GM23338 (cell line): ENCODE measurements at regions not wholly inside any gene's neighbourhood (a gene's known extent, or its start where the extent isn't known, plus 50 kb on each side); places are given as distances from the start of the nearest gene placed in this dataset.

Source experiments
- ATAC-seq: fragments of 200-7000 bp; cut with Tn5 transposase; 3 replicates; pipeline ENCODE4 v1.9.1; 2020
- DNase-seq: peaks from one replicate; pipeline ENCODE4 v3.0.0-alpha.2; 2015; ENCODE audit warnings: low spot score
- H2AFZ ChIP-seq: fragments of 200-600 bp; sonication (generic); 2 replicates; pipeline ENCODE4 v1.8.0; 2016; ENCODE audit warnings: antibody characterized with exemption, mild to moderate bottlenecking, moderate library complexity
- H3F3A ChIP-seq: fragments of 200-600 bp; sonication (generic); replicated peaks from 2 replicates; pipeline ENCODE4 v1.8.0; 2017; ENCODE audit warnings: antibody characterized with exemption, mixed run types, low read depth
- H3K27ac ChIP-seq: fragments of 200-600 bp; sonication (generic); 2 replicates; pipeline ENCODE4 v1.6.1; 2016; ENCODE audit warnings: low read depth
- H3K27me3 ChIP-seq: fragments of 200-600 bp; sonication (generic); 2 replicates; pipeline ENCODE4 v1.8.0; 2016; ENCODE audit warnings: mild to moderate bottlenecking, mixed run types, moderate library complexity; ENCODE audit not compliant: insufficient read depth
- H3K36me3 ChIP-seq: fragments of 200-600 bp; sonication (generic); 2 replicates; pipeline ENCODE4 v1.8.0; 2016; ENCODE audit warnings: mild to moderate bottlenecking; ENCODE audit not compliant: insufficient read depth
- H3K4me1 ChIP-seq: fragments of 200-600 bp; sonication (generic); 2 replicates; pipeline ENCODE4 v1.8.0; 2016; ENCODE audit warnings: mild to moderate bottlenecking, moderate library complexity; ENCODE audit not compliant: insufficient read depth
- H3K4me2 ChIP-seq: fragments of 200-600 bp; sonication (generic); 2 replicates; pipeline ENCODE4 v1.7.1; 2017; ENCODE audit warnings: mixed run types
- H3K4me3 ChIP-seq: fragments of 200-600 bp; sonication (generic); 2 replicates; pipeline ENCODE4 v1.6.1; 2016; ENCODE audit warnings: mixed run types
- H3K79me2 ChIP-seq: fragments of 200-600 bp; sonication (generic); replicated peaks from 2 replicates; pipeline ENCODE4 v1.8.0; 2017; ENCODE audit warnings: mild to moderate bottlenecking; ENCODE audit not compliant: insufficient read depth
- H3K9me2 ChIP-seq: fragments of 200-600 bp; sonication (generic); 2 replicates; pipeline ENCODE4 v1.8.0; 2017; ENCODE audit not compliant: insufficient read depth
- H4K20me1 ChIP-seq: fragments of 200-600 bp; sonication (generic); replicated peaks from 2 replicates; pipeline ENCODE4 v1.8.0; 2017; ENCODE audit warnings: mild to moderate bottlenecking; ENCODE audit not compliant: insufficient read depth
- H3K27ac Mint-ChIP-seq: 2 replicates; pipeline ENCODE4 v1.8.0; 2020; ENCODE audit warnings: inconsistent platforms, mild to moderate bottlenecking, moderate library complexity, mixed read lengths
- H3K27me3 Mint-ChIP-seq: 3 replicates; pipeline ENCODE4 v1.8.0; 2022; ENCODE audit warnings: low read depth, mild to moderate bottlenecking, moderate library complexity, mixed read lengths, inconsistent platforms; ENCODE audit not compliant: insufficient read depth, poor library complexity
- H3K36me3 Mint-ChIP-seq: 3 replicates; pipeline ENCODE4 v1.8.0; 2021; ENCODE audit warnings: low read depth, mild to moderate bottlenecking, inconsistent platforms, moderate library complexity, mixed read lengths
- H3K4me1 Mint-ChIP-seq: 3 replicates; pipeline ENCODE4 v1.8.0; 2020; ENCODE audit warnings: mild to moderate bottlenecking, inconsistent platforms, mixed read lengths
- H3K4me3 Mint-ChIP-seq: 3 replicates; pipeline ENCODE4 v1.8.0; 2021; ENCODE audit warnings: moderate library complexity, mild to moderate bottlenecking, inconsistent platforms, mixed read lengths
- H3K9me3 Mint-ChIP-seq: 3 replicates; pipeline ENCODE4 v1.8.0; 2020; ENCODE audit warnings: moderate library complexity, mild to moderate bottlenecking, inconsistent platforms, mixed read lengths
- CREB1 ChIP-seq: fragments of 250-450 bp; sonication (Bioruptor Pico); IDR thresholded peaks from 2 replicates; pipeline ENCODE4 v1.5.0; 2020; ENCODE audit warnings: low read depth, mild to moderate bottlenecking, moderate library complexity
- ETS1 ChIP-seq: IDR thresholded peaks from 2 replicates; pipeline ENCODE4 v1.6.1; 2016; ENCODE audit warnings: antibody characterized with exemption
- EZH2 ChIP-seq: fragments of 200-600 bp; sonication (generic); IDR thresholded peaks from one replicate; pipeline ENCODE4 v1.8.0; 2017; ENCODE audit warnings: antibody characterized with exemption, mild to moderate bottlenecking, low read depth; ENCODE audit not compliant: unreplicated experiment
- EZH2phosphoT487 ChIP-seq: fragments of 200-600 bp; sonication (generic); IDR thresholded peaks from one replicate; pipeline ENCODE4 v1.8.1; 2018; ENCODE audit warnings: antibody characterized with exemption; ENCODE audit not compliant: unreplicated experiment
- JUNB ChIP-seq: IDR thresholded peaks from one replicate; pipeline ENCODE4 v1.6.1; 2016; ENCODE audit warnings: antibody characterized with exemption; ENCODE audit not compliant: unreplicated experiment
- NANOG ChIP-seq: IDR thresholded peaks from 2 replicates; pipeline ENCODE4 v1.6.1; 2016; ENCODE audit warnings: antibody characterized with exemption, borderline replicate concordance
- POLR2AphosphoS5 ChIP-seq: IDR thresholded peaks from 2 replicates; pipeline ENCODE4 v1.6.1; 2016; ENCODE audit warnings: antibody characterized with exemption, low read depth
- ZNF331 ChIP-seq: fragments of 250-450 bp; sonication (Bioruptor Pico); IDR thresholded peaks from 2 replicates; pipeline ENCODE4 v1.5.0; 2020; ENCODE audit warnings: low read depth, mild to moderate bottlenecking, moderate library complexity
- ZNF462 ChIP-seq: fragments of 250-450 bp; sonication (Bioruptor Pico); IDR thresholded peaks from 2 replicates; pipeline ENCODE4 v1.5.0; 2020; ENCODE audit warnings: mild to moderate bottlenecking, moderate library complexity

GRCh38 chr2:103660519-103660918, 898.7 kb downstream of the TMEM182 start (continued):
- TF ChIP-seq ZNF462 (CRISPR knock-in tag) (no peak), ETS1 (no peak), EZH2 (no peak), ZNF331 (no peak), POLR2AphosphoS5 (no peak)

GRCh38 chr2:103660947-103661346, 899.1 kb downstream of the TMEM182 start:
- H3K27me3 ChIP-seq = no peaks in the 10 kb centered on the region
- H3K27ac ChIP-seq = no peak overlapping the region
- no peak for ATAC-seq
- no peaks in the 10 kb centered on the region for H3K9me3 Mint-ChIP-seq
- no peak overlapping the region for H3K4me3 Mint-ChIP-seq
- H3K36me3 Mint-ChIP-seq = no peaks in the 10 kb centered on the region
- no peak overlapping the region for H3K4me3 ChIP-seq
- H3F3A ChIP-seq = no peaks in the 10 kb centered on the region
- no peaks in the 10 kb centered on the region for H3K36me3 ChIP-seq
- peaks cover 5% of the 10 kb centered on the region for H3K27me3 Mint-ChIP-seq
- no peak overlapping the region for H2AFZ ChIP-seq
- DNase-seq = no peak
- no peak overlapping the region for H3K27ac Mint-ChIP-seq
- H3K4me1 Mint-ChIP-seq = peaks cover 8% of the 10 kb centered on the region; the same call in 2 of the 3 replicates
- H3K9me2 ChIP-seq = no peaks in the 10 kb centered on the region
- no peaks in the 10 kb centered on the region for H4K20me1 ChIP-seq
- H3K4me1 ChIP-seq = no peaks in the 10 kb centered on the region
- H3K4me2 ChIP-seq = no peak overlapping the region
- no peaks in the 10 kb centered on the region for H3K79me2 ChIP-seq
- TF ChIP-seq CREB1 (CRISPR knock-in tag) (no peak), JUNB (no peak), NANOG (no peak), EZH2phosphoT487 (no peak), ETS1 (no peak)
